ENCODE measurements at regions not wholly inside any gene's neighbourhood (a gene's known extent, or its start where the extent isn't known, plus 50 kb on each side); places are given as distances from the start of the nearest gene placed in this dataset.

- TF ChIP-seq POLR2A (IDR thresholded peaks at IDR 0.05) (no peak), CTCF (IDR thresholded peaks at IDR 0.05) (no peak)
Observed at GRCh38 chr6:150499882-150500312, 99.8 kb upstream of the PLEKHG1 start.
